Astrocyte of the cerebellum (primary cell): ENCODE measurements at regions not wholly inside any gene's neighbourhood (a gene's known extent, or its start where the extent isn't known, plus 50 kb on each side); places are given as distances from the start of the nearest gene placed in this dataset.

Source experiments
- DNase-seq: peaks from one replicate; pipeline ENCODE4 v3.0.0-alpha.2; 2011; ENCODE audit warnings: low read depth
- H3K4me3 ChIP-seq: 2 replicates; pipeline ENCODE4 v1.5.1; 2011; ENCODE audit warnings: mild to moderate bottlenecking, low read depth, low read length, moderate library complexity
- CTCF ChIP-seq: IDR thresholded peaks from 2 replicates; pipeline ENCODE4 v1.5.1; 2012; ENCODE audit warnings: low read length, low read depth, moderate library complexity, mild to moderate bottlenecking; ENCODE audit errors: missing control alignments
- in situ Hi-C: cut with HindIII; loops from 2 replicates; pipeline ENCODE4 v1.10.0; 2017; ENCODE audit warnings: low sequenced_read_pairs

DNA sequence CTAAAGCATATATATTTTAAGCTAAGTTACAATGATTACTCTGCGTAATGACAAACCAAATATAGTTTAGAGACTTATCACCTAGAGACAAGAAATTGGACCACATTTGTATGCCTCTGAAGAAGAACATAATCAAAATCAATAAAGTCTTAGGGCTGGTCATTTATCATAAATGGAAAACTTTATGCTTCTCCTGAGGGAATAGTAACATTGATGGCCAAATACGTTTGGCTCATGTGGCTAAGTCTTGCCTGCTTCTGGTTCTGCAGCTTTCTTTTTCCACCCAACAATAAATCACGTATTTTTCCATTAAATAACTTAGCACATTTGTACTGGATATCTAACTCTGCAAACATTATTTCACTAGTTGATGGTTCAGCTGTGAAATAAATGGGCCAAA, 458.4 kb downstream of the SLITRK1 start:
- TF ChIP-seq CTCF, result no peak
- in situ Hi-C loops, result no loop called here
- H3K4me3 ChIP-seq, result no peak overlapping the region
- DNase-seq, result no peak

DNA sequence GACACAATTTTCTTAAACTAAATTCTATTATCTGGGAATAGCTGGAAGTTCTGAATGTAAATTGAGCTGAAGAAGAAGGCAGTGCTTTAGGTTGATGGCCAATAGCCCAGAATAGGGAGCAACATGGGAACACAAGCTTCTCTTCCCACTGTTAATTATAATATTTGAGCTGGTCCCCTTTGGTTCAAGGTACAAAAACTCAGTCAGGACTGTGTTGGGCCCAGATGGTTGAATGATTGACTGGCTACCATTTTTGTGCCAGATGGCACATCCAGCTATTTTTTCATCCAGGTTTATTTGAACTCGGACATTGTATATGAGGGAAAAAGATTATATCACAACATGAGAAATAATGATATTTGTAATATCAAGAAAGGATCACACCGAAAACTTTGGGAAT, 458.9 kb downstream of the SLITRK1 start:
- no peak for DNase-seq
- H3K4me3 ChIP-seq, result no peak overlapping the region
- in situ Hi-C loops, result no loop called here
- TF ChIP-seq CTCF, result no peak

DNA sequence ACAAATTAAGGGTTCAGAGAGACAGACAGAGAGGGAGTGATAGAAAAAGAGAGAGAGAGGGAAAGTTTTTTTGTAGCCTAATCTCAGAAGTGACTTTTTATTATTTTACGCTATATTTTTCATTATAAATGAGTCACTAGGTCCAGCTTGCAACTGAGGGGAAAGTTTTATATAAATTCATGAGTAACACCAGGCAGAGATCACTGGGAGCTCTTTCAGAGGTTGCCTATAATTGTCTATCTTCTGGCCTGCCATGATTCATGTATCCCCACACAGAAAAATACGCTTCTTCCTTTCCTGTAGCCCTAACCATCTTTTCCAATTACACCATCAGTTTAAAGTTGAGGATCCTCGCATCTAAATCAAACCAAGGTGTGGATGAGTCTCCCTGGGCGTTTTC, 467.9 kb downstream of the SLITRK1 start:
- H3K4me3 ChIP-seq, result no peak overlapping the region
- in situ Hi-C loops, result no loop called here
- DNase-seq, result no peak
- no peak for TF ChIP-seq CTCF

GRCh38 chr13:83386609-83387008, 495.7 kb downstream of the SLITRK1 start:
- no peak overlapping the region for H3K4me3 ChIP-seq
- DNase-seq, result no peak
- in situ Hi-C loops, result loop anchor here (5.0 kb wide), 1 partner anchor 56 kb away; no protein-coding TSS in a partner anchor
- no peak for TF ChIP-seq CTCF

- H3K4me3 ChIP-seq, result no peak overlapping the region
- no peak for TF ChIP-seq CTCF
- DNase-seq, result no peak
- in situ Hi-C loops, result no loop called here
These were observed 503.4 kb downstream of the SLITRK1 start for GRCh38 chr13:83378908-83379307.

GRCh38 chr13:83377491-83377890, 504.8 kb downstream of the SLITRK1 start:
- H3K4me3 ChIP-seq, result no peak overlapping the region
- TF ChIP-seq CTCF, result no peak
- in situ Hi-C loops, result no loop called here
- no peak for DNase-seq

DNA sequence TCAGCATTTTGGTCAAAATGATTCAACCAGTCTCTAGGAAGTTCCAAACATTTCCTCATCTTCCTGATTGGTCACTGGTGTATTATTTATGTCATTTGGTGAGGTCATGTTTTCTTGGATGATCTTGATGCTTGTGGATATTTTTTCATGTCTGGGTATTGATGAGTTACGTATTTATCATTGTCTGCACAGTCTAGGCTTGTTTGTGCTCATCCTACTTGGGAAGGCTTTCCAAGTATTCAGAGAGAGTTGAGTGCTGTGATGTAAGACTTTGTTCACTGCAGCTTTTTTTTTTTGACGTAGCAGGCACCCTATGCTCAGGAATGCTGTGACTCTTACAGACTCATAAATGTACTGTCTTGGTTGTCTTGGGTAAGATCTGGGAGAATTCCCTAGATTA, 509.5 kb downstream of the SLITRK1 start:
- H3K4me3 ChIP-seq, result no peak overlapping the region
- TF ChIP-seq CTCF, result no peak
- in situ Hi-C loops, result no loop called here
- no peak for DNase-seq
